ENCODE measurements at regions not wholly inside any gene's neighbourhood (a gene's known extent, or its start where the extent isn't known, plus 50 kb on each side); places are given as distances from the start of the nearest gene placed in this dataset.

DNA sequence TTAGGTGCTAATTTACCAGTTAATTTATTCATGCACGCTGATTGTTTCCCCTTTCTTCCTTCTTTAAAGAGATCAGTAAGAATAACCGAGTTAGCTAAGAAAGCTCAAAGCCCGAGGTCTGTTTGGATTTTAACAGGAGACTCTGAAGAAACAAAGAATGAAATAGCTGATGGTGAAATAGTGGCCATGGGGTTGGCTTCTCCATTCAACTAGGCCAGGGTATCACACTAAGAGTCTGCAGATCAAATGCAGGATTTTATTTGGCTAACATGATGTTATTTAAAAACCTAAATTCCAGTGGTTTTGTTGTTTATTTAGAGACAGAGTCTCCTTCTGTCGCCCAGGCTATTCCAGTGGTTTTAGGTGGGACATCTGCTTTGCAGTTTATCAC lies 65.2 kb upstream of the SYPL1 start:
- no peaks in the 10 kb centered on the region for H3K36me3 ChIP-seq (replicated peaks in 1 of 2; ENCODE audit: control insufficient read depth in 2 of 2, insufficient read depth in 2 of 2, low read length in 2 of 2)
- WGBS, 2 donors (ENCODE audit: extremely low coverage in 2 of 2, insufficient read length in 2 of 2, insufficient replicate concordance in 1 of 2) = no CpG with 5 or more reads among the region's 4 CpGs

DNA sequence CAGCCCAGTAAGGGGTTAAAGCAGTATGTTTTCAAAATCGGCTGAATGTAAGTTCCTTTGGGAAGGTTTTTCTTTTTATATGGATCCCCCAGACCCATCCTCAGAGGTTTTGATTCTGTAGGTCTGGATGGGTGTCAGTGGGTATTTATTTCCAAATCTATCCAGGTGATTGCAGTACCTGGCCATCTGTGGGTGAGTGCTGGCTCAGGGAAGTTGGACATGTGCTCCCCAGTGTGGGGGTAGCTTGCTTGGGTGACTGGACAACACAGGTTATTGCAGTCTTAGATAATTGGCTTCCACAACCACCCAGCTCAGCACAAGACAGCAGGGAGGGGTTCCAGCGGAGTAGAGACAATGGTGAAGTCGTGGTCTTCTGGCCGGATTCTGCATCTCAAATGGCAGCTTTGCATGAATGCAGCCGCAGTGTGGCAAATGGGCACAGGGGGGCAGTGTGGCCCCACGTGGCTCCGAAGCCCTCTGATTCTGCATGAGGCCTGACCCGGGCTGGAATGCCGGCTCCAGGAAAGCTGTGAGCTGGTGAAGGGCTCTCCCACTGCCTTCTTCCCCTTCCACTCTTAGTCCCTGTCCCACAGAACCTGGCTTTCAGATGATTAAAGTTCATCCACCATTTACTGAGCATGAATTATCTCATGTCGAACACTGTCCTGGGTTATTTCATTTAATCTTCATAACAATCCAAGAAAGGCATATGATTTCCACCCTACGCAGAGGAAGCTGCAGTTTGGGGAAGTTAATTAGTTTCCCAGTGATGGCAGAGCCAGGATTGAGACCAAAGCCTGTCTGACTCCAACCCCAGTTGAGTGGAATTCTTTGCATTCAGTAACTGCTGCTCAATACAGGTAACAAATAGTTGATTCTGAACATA lies 64.5 kb upstream of the SYPL1 start:
- H3K18ac ChIP-seq (ENCODE audit: low read length) = no peak overlapping the region
- H3K36me3 ChIP-seq (replicated peaks in 1 of 2; ENCODE audit: control insufficient read depth in 2 of 2, insufficient read depth in 2 of 2, low read length in 2 of 2) = no peaks in the 10 kb centered on the region
- H3K4me3 ChIP-seq (ENCODE audit: low read length in 2 of 2) = no peak overlapping the region
- no CpG with 5 or more reads among the region's 11 CpGs for WGBS, 2 donors (ENCODE audit: extremely low coverage in 2 of 2, insufficient read length in 2 of 2, insufficient replicate concordance in 1 of 2)
- H3K4ac ChIP-seq (ENCODE audit: low read length) = no peak overlapping the region
- H3K23ac ChIP-seq (ENCODE audit: low read depth, low read length, poor library complexity) = no peak overlapping the region
- H3K27me3 ChIP-seq (ENCODE audit: control insufficient read depth in 3 of 3, insufficient read depth in 3 of 3, low read depth in 1 of 3, low read length in 3 of 3) = peaks cover 0 to 11% (median 0%) of the 10 kb centered on the region in 3 experiments
- H2BK15ac ChIP-seq (ENCODE audit: low read length) = no peak overlapping the region
- H3K4me2 ChIP-seq (ENCODE audit: insufficient read depth, low read length, poor library complexity, severe bottlenecking) = peak overlapping the region; percentile 19
- no peak overlapping the region for H4K91ac ChIP-seq (ENCODE audit: low read depth, low read length, poor library complexity)
- no peaks in the 10 kb centered on the region for H3K9me3 ChIP-seq (replicated peaks in 1 of 2; ENCODE audit: control insufficient read depth in 2 of 2, insufficient read depth in 1 of 2, low read depth in 1 of 2, low read length in 2 of 2)
- no peak overlapping the region for H2BK12ac ChIP-seq (ENCODE audit: low read length)
- no peak overlapping the region for H3K9ac ChIP-seq (ENCODE audit: low read depth, low read length, poor library complexity)
- H2AFZ ChIP-seq (ENCODE audit: low read length) = peak overlapping the region; percentile 64
- no peak overlapping the region for H2AK5ac ChIP-seq (ENCODE audit: low read depth, low read length)
- H2BK5ac ChIP-seq (ENCODE audit: low read length) = no peak overlapping the region
- no peak overlapping the region for H2BK120ac ChIP-seq (ENCODE audit: low read depth, low read length)
- no peaks in the 10 kb centered on the region for H3K79me1 ChIP-seq (ENCODE audit: low read depth, low read length)
- peaks cover 0 to 4% of the 10 kb centered on the region in 2 donors for H3K4me1 ChIP-seq (ENCODE audit: control insufficient read depth in 2 of 2, insufficient read depth in 1 of 2, low read depth in 1 of 2, low read length in 2 of 2)
- H4K8ac ChIP-seq (ENCODE audit: low read depth, low read length) = no peak overlapping the region
- no peak overlapping the region for H3K27ac ChIP-seq (replicated peaks; ENCODE audit: low read length)
- DNase-seq (ENCODE audit: low spot score) = peak; percentile 84
- no peak overlapping the region for H3K14ac ChIP-seq (ENCODE audit: low read length)

More for the DNA sequence above, 65.2 kb upstream of the SYPL1 start:
- no peak overlapping the region for H3K4ac ChIP-seq (ENCODE audit: low read length)
- H3K4me1 ChIP-seq (ENCODE audit: control insufficient read depth in 2 of 2, insufficient read depth in 1 of 2, low read depth in 1 of 2, low read length in 2 of 2) = peaks cover 0 to 4% of the 10 kb centered on the region in 2 donors
- no peak overlapping the region for H2BK5ac ChIP-seq (ENCODE audit: low read length)
- H2AFZ ChIP-seq (ENCODE audit: low read length) = peak overlapping the region; percentile 64
- H2BK12ac ChIP-seq (ENCODE audit: low read length) = no peak overlapping the region
- H3K4me3 ChIP-seq (ENCODE audit: low read length in 2 of 2) = no peak overlapping the region
- H4K8ac ChIP-seq (ENCODE audit: low read depth, low read length) = no peak overlapping the region
- H3K79me1 ChIP-seq (ENCODE audit: low read depth, low read length) = no peaks in the 10 kb centered on the region
- no peaks in the 10 kb centered on the region for H3K9me3 ChIP-seq (replicated peaks in 1 of 2; ENCODE audit: control insufficient read depth in 2 of 2, insufficient read depth in 1 of 2, low read depth in 1 of 2, low read length in 2 of 2)
- H3K23ac ChIP-seq (ENCODE audit: low read depth, low read length, poor library complexity) = no peak overlapping the region
- no peak overlapping the region for H3K18ac ChIP-seq (ENCODE audit: low read length)
- no peak overlapping the region for H3K9ac ChIP-seq (ENCODE audit: low read depth, low read length, poor library complexity)
- H3K14ac ChIP-seq (ENCODE audit: low read length) = no peak overlapping the region
- DNase-seq (ENCODE audit: low spot score) = no peak
- no peak overlapping the region for H3K4me2 ChIP-seq (ENCODE audit: insufficient read depth, low read length, poor library complexity, severe bottlenecking)
- H3K27ac ChIP-seq (replicated peaks; ENCODE audit: low read length) = no peak overlapping the region
- no peak overlapping the region for H4K91ac ChIP-seq (ENCODE audit: low read depth, low read length, poor library complexity)
- peaks cover 0 to 11% (median 0%) of the 10 kb centered on the region in 3 experiments for H3K27me3 ChIP-seq (ENCODE audit: control insufficient read depth in 3 of 3, insufficient read depth in 3 of 3, low read depth in 1 of 3, low read length in 3 of 3)
- H2BK15ac ChIP-seq (ENCODE audit: low read length) = no peak overlapping the region
- no peak overlapping the region for H2AK5ac ChIP-seq (ENCODE audit: low read depth, low read length)
- no peak overlapping the region for H2BK120ac ChIP-seq (ENCODE audit: low read depth, low read length)

DNA sequence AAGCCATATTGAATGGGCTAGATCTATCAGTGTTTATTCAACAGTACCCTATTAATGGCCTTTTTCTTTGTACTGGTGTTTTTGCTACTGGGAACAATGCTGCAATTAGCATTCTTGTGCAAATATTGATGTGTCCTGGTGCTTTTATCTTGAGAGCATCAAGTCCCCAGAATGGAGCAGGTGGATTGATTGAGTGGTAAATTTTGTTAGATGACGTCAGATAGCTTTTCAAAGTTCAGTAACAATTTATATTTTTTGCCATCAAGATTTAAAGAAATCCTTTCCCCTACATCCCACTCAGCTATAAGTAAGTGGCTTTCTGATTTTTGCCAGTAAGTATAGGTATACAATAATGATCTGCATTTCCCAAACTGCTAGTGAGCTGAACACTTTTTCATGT lies 63.4 kb upstream of the SYPL1 start:
- no CpG with 5 or more reads among the region's 1 CpG for WGBS, 2 donors (ENCODE audit: extremely low coverage in 2 of 2, insufficient read length in 2 of 2, insufficient replicate concordance in 1 of 2)
- Histone ChIP-seq H2BK120ac (ENCODE audit: low read depth, low read length) (no peak overlapping the region), H3K36me3 (replicated peaks in 1 of 2; ENCODE audit: control insufficient read depth in 2 of 2, insufficient read depth in 2 of 2, low read length in 2 of 2) (no peaks in the 10 kb centered on the region), H3K9ac (ENCODE audit: low read depth, low read length, poor library complexity) (no peak overlapping the region), H3K4ac (ENCODE audit: low read length) (no peak overlapping the region), H3K27ac (replicated peaks; ENCODE audit: low read length) (no peak overlapping the region), H3K9me3 (replicated peaks in 1 of 2; ENCODE audit: control insufficient read depth in 2 of 2, insufficient read depth in 1 of 2, low read depth in 1 of 2, low read length in 2 of 2) (no peaks in the 10 kb centered on the region), H3K18ac (ENCODE audit: low read length) (no peak overlapping the region), H3K4me3 (ENCODE audit: low read length in 2 of 2) (no peak overlapping the region), H2BK15ac (ENCODE audit: low read length) (no peak overlapping the region), H2BK5ac (ENCODE audit: low read length) (no peak overlapping the region), H2AK5ac (ENCODE audit: low read depth, low read length) (no peak overlapping the region), H2BK12ac (ENCODE audit: low read length) (no peak overlapping the region), H4K8ac (ENCODE audit: low read depth, low read length) (no peak overlapping the region), H3K23ac (ENCODE audit: low read depth, low read length, poor library complexity) (no peak overlapping the region), H3K4me2 (ENCODE audit: insufficient read depth, low read length, poor library complexity, severe bottlenecking) (no peak overlapping the region), H3K27me3 (ENCODE audit: control insufficient read depth in 3 of 3, insufficient read depth in 3 of 3, low read depth in 1 of 3, low read length in 3 of 3) (peaks cover 0 to 11% (median 0%) of the 10 kb centered on the region in 3 experiments), H4K91ac (ENCODE audit: low read depth, low read length, poor library complexity) (no peak overlapping the region), H2AFZ (ENCODE audit: low read length) (no peak overlapping the region), H3K4me1 (ENCODE audit: control insufficient read depth in 2 of 2, insufficient read depth in 1 of 2, low read depth in 1 of 2, low read length in 2 of 2) (peaks cover 0 to 4% of the 10 kb centered on the region in 2 donors), H3K14ac (ENCODE audit: low read length) (no peak overlapping the region), H3K79me1 (ENCODE audit: low read depth, low read length) (no peaks in the 10 kb centered on the region)
- no peak for DNase-seq (ENCODE audit: low spot score)

DNA sequence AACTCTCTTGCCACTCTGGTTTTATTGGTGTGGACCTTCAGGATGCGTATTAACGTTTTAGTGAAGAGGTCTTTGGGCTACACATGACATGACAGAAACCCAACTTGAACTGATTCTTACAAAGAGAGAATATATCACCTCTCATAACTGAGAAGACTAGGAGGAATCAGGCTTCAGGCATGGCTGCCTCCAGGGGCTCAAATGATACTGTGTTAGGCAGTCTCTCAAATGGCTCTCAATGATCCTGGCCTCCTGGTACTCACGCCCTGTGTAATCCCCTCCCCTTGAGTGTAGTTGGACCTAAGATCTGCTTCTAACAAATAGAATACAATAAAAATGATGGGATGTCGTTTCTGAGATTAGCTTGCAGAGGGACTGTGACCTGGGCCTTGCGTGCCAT lies 58.5 kb upstream of the SYPL1 start:
- no peaks in the 10 kb centered on the region for H3K4me1 ChIP-seq (ENCODE audit: control insufficient read depth in 2 of 2, insufficient read depth in 1 of 2, low read depth in 1 of 2, low read length in 2 of 2)

More for the DNA sequence above, 58.5 kb upstream of the SYPL1 start:
- H2AK5ac ChIP-seq (ENCODE audit: low read depth, low read length) = no peak overlapping the region
- WGBS, 2 donors (ENCODE audit: extremely low coverage in 2 of 2, insufficient read length in 2 of 2, insufficient replicate concordance in 1 of 2) = no CpG with 5 or more reads among the region's 5 CpGs
- no peak overlapping the region for H3K14ac ChIP-seq (ENCODE audit: low read length)
- no peak overlapping the region for H4K91ac ChIP-seq (ENCODE audit: low read depth, low read length, poor library complexity)
- no peak overlapping the region for H2BK5ac ChIP-seq (ENCODE audit: low read length)
- H3K4ac ChIP-seq (ENCODE audit: low read length) = no peak overlapping the region
- DNase-seq (ENCODE audit: low spot score) = no peak
- no peak overlapping the region for H3K4me2 ChIP-seq (ENCODE audit: insufficient read depth, low read length, poor library complexity, severe bottlenecking)
- H3K27me3 ChIP-seq (ENCODE audit: control insufficient read depth in 3 of 3, insufficient read depth in 3 of 3, low read depth in 1 of 3, low read length in 3 of 3) = peaks cover 0 to 11% (median 0%) of the 10 kb centered on the region in 3 experiments
- no peak overlapping the region for H4K8ac ChIP-seq (ENCODE audit: low read depth, low read length)
- no peaks in the 10 kb centered on the region for H3K36me3 ChIP-seq (replicated peaks in 1 of 2; ENCODE audit: control insufficient read depth in 2 of 2, insufficient read depth in 2 of 2, low read length in 2 of 2)
- H3K79me1 ChIP-seq (ENCODE audit: low read depth, low read length) = no peaks in the 10 kb centered on the region
- no peak overlapping the region for H3K4me3 ChIP-seq (ENCODE audit: low read length in 2 of 2)
- H2BK120ac ChIP-seq (ENCODE audit: low read depth, low read length) = no peak overlapping the region
- H3K27ac ChIP-seq (replicated peaks; ENCODE audit: low read length) = no peak overlapping the region
- no peak overlapping the region for H3K18ac ChIP-seq (ENCODE audit: low read length)
- H2BK15ac ChIP-seq (ENCODE audit: low read length) = no peak overlapping the region
- H3K9me3 ChIP-seq (replicated peaks in 1 of 2; ENCODE audit: control insufficient read depth in 2 of 2, insufficient read depth in 1 of 2, low read depth in 1 of 2, low read length in 2 of 2) = no peaks in the 10 kb centered on the region
- H3K9ac ChIP-seq (ENCODE audit: low read depth, low read length, poor library complexity) = no peak overlapping the region
- H2AFZ ChIP-seq (ENCODE audit: low read length) = no peak overlapping the region
- no peak overlapping the region for H3K23ac ChIP-seq (ENCODE audit: low read depth, low read length, poor library complexity)
- H2BK12ac ChIP-seq (ENCODE audit: low read length) = no peak overlapping the region

Data from neuronal stem cell (in vitro differentiated cells).